H9 (cell line): ENCODE measurements at regions not wholly inside any gene's neighbourhood (a gene's known extent, or its start where the extent isn't known, plus 50 kb on each side); places are given as distances from the start of the nearest gene placed in this dataset.

Source experiments
- DNase-seq: peaks from one replicate; pipeline ENCODE4 v3.0.0-alpha.2; 2017
- H2AFZ ChIP-seq: one replicate; pipeline ENCODE4 v1.6.1; 2013; ENCODE audit warnings: mild to moderate bottlenecking, low read length, control low read depth, moderate library complexity
- H2AK5ac ChIP-seq: 2 replicates; pipeline ENCODE4 v1.6.1; 2013; ENCODE audit warnings: low read length, control low read depth, mixed read lengths; ENCODE audit not compliant: insufficient read length
- H2BK120ac ChIP-seq: one replicate; pipeline ENCODE4 v1.6.1; 2013; ENCODE audit warnings: low read depth, mild to moderate bottlenecking, low read length, control low read depth, inconsistent platforms; ENCODE audit not compliant: poor library complexity, severe bottlenecking
- H2BK12ac ChIP-seq: 2 replicates; pipeline ENCODE4 v1.6.1; 2013; ENCODE audit warnings: low read length, control low read depth, mixed read lengths, low read depth; ENCODE audit not compliant: insufficient read length
- H2BK15ac ChIP-seq: 2 replicates; pipeline ENCODE4 v1.6.1; 2013; ENCODE audit warnings: low read depth, low read length, control low read depth
- H2BK20ac ChIP-seq: one replicate; pipeline ENCODE4 v1.6.1; 2013; ENCODE audit warnings: low read depth, mild to moderate bottlenecking, low read length, control low read depth, inconsistent platforms; ENCODE audit not compliant: poor library complexity, severe bottlenecking
- H2BK5ac ChIP-seq: 2 replicates; pipeline ENCODE4 v1.6.1; 2013; ENCODE audit warnings: low read length, control low read depth, mixed read lengths; ENCODE audit not compliant: insufficient read length
- H3K14ac ChIP-seq: 2 replicates; pipeline ENCODE4 v1.6.1; 2013; ENCODE audit warnings: low read length, control low read depth; ENCODE audit not compliant: insufficient read depth
- H3K18ac ChIP-seq: 2 replicates; pipeline ENCODE4 v1.6.1; 2013; ENCODE audit warnings: low read depth, mild to moderate bottlenecking, mixed read lengths, low read length, control low read depth; ENCODE audit not compliant: insufficient read length
- H3K23ac ChIP-seq: 2 replicates; pipeline ENCODE4 v1.6.1; 2013; ENCODE audit warnings: low read length, control low read depth, mixed read lengths, low read depth; ENCODE audit not compliant: insufficient read length
- H3K23me2 ChIP-seq: 2 replicates; pipeline ENCODE4 v1.6.1; 2013; ENCODE audit warnings: low read depth, mild to moderate bottlenecking, mixed read lengths, low read length, control low read depth; ENCODE audit not compliant: insufficient read length, poor library complexity, severe bottlenecking
- H3K27ac ChIP-seq: 2 replicates; pipeline ENCODE4 v1.5.1; 2013; ENCODE audit warnings: low read length, control low read depth, mixed read lengths, low read depth; ENCODE audit not compliant: insufficient read length
- H3K27me3 ChIP-seq: 2 replicates; pipeline ENCODE4 v1.6.1; 2013; ENCODE audit warnings: low read length, control low read depth, inconsistent platforms; ENCODE audit not compliant: insufficient read depth
- H3K4ac ChIP-seq: 2 replicates; pipeline ENCODE4 v1.6.1; 2013; ENCODE audit warnings: low read depth, mild to moderate bottlenecking, control low read depth, inconsistent platforms, low read length, moderate library complexity
- H3K4me1 ChIP-seq: 2 replicates; pipeline ENCODE4 v1.6.1; 2013; ENCODE audit warnings: low read length, control low read depth, inconsistent platforms; ENCODE audit not compliant: insufficient read depth
- H3K4me2 ChIP-seq: 2 replicates; pipeline ENCODE4 v1.6.1; 2013; ENCODE audit warnings: low read length, control low read depth, mixed read lengths; ENCODE audit not compliant: insufficient read length, insufficient read depth
- H3K56ac ChIP-seq: 2 replicates; pipeline ENCODE4 v1.6.1; 2013; ENCODE audit warnings: low read depth, mild to moderate bottlenecking, mixed read lengths, low read length, control low read depth; ENCODE audit not compliant: insufficient read length
- H3K79me1 ChIP-seq: 2 replicates; pipeline ENCODE4 v1.6.1; 2013; ENCODE audit warnings: low read depth, mild to moderate bottlenecking, moderate library complexity, low read length, control low read depth, inconsistent platforms; ENCODE audit not compliant: insufficient read depth, poor library complexity, severe bottlenecking
- H3K79me2 ChIP-seq: 2 replicates; pipeline ENCODE4 v1.6.1; 2013; ENCODE audit warnings: low read length, control low read depth, inconsistent platforms; ENCODE audit not compliant: insufficient read depth
- H3K9ac ChIP-seq: 2 replicates; pipeline ENCODE4 v1.6.1; 2013; ENCODE audit warnings: low read length, control low read depth, mixed read lengths; ENCODE audit not compliant: insufficient read length; ENCODE audit errors: extremely low read depth
- H3K9me3 ChIP-seq: one replicate; pipeline ENCODE4 v1.6.1; 2013; ENCODE audit warnings: low read depth, low read length, inconsistent platforms; ENCODE audit not compliant: control insufficient read depth
- H3T11ph ChIP-seq: one replicate; pipeline ENCODE4 v1.6.1; 2013; ENCODE audit warnings: mild to moderate bottlenecking, low read length, control low read depth, inconsistent platforms
- H4K20me1 ChIP-seq: one replicate; pipeline ENCODE4 v1.6.1; 2013; ENCODE audit not compliant: control insufficient read depth, insufficient read length, insufficient read depth
- H4K5ac ChIP-seq: 2 replicates; pipeline ENCODE4 v1.6.1; 2013; ENCODE audit warnings: low read depth, mild to moderate bottlenecking, mixed read lengths, low read length, control low read depth; ENCODE audit not compliant: insufficient read length
- H4K8ac ChIP-seq: replicated peaks from 2 replicates; pipeline ENCODE4 v1.6.1; 2013; ENCODE audit warnings: low read length, control low read depth, mixed read lengths, low read depth; ENCODE audit not compliant: insufficient read length
- H4K91ac ChIP-seq: 2 replicates; pipeline ENCODE4 v1.6.1; 2013; ENCODE audit warnings: low read depth, mild to moderate bottlenecking, moderate library complexity, mixed read lengths, low read length, control low read depth; ENCODE audit not compliant: insufficient read length
- H3K27ac Mint-ChIP-seq, 3 experiments: 2 replicates in 2 of 3; 3 replicates in 1 of 3; pipeline ENCODE4 v1.8.0; 2020 to 2021; ENCODE audit warnings: mixed read lengths in 3 of 3, mild to moderate bottlenecking in 1 of 3, moderate library complexity in 1 of 3
- H3K27me3 Mint-ChIP-seq: 2 replicates; pipeline ENCODE4 v1.8.0; 2021; ENCODE audit warnings: low read depth, mild to moderate bottlenecking, moderate library complexity, mixed read lengths
- H3K36me3 Mint-ChIP-seq, 3 experiments: 2 replicates in 2 of 3; 3 replicates in 1 of 3; pipeline ENCODE4 v1.8.0; 2020 to 2021; ENCODE audit warnings: low read depth in 3 of 3, mixed read lengths in 3 of 3; ENCODE audit not compliant: insufficient read depth in 1 of 3
- H3K4me1 Mint-ChIP-seq, 2 experiments: 2 replicates each; pipeline ENCODE4 v1.8.0; 2020; ENCODE audit warnings: mixed read lengths in 2 of 2
- H3K4me3 Mint-ChIP-seq, 2 experiments: 2 replicates in 1 of 2; 3 replicates in 1 of 2; pipeline ENCODE4 v1.8.0; 2020 to 2021; ENCODE audit warnings: mild to moderate bottlenecking in 2 of 2, mixed read lengths in 2 of 2, moderate library complexity in 1 of 2
- H3K9me3 Mint-ChIP-seq, 2 experiments: 2 replicates in 1 of 2; 3 replicates in 1 of 2; pipeline ENCODE4 v1.8.0; 2020; ENCODE audit warnings: mild to moderate bottlenecking in 2 of 2, mixed read lengths in 2 of 2, moderate library complexity in 1 of 2
- CTCF ChIP-seq: fragments of 200-600 bp; sonication (generic); conservative IDR thresholded peaks from 3 replicates; pipeline ENCODE4 v1.8.0; 2021; ENCODE audit warnings: antibody characterized with exemption, mild to moderate bottlenecking
- WGBS: extraction: QIAGEN DNeasy Blood & Tissue Kit; methylation state at CpG from one replicate; pipeline ENCODE4 v1.1.7; 2013; ENCODE audit warnings: missing lambda C conversion rate, low lambda C conversion rate, mixed read lengths; ENCODE audit not compliant: insufficient read length; ENCODE audit errors: extremely low coverage; 5-methylcytosine and 5-hydroxymethylcytosine counted together

DNA sequence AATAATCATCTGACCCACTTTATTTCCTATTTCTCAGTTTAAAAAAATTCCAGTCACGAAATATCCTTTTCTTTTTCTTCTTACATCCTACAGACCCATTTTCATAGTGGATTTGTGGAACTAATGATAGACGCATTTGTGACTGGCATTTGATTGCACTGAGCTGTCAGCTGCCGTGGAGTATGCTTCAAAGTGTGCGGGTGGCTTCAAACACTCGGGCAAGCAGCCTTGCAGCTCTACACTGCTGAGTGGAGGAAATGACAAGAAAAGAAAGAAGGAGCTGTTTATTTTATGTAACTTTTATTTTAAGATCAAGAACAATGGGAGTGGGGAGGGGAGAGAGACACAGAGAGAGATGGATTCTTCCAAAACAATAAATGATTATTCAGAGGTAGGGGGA lies 112.8 kb upstream of the NAP1L1 start:
- no CpG with 5 or more reads among the region's 5 CpGs for WGBS
- H3K9ac ChIP-seq, result no peak overlapping the region
- H3K56ac ChIP-seq, result no peak overlapping the region
- no peak overlapping the region for H2BK5ac ChIP-seq
- H3K23me2 ChIP-seq, result no peaks in the 10 kb centered on the region
- H3K23ac ChIP-seq, result no peak overlapping the region
- H3K79me2 ChIP-seq, result no peaks in the 10 kb centered on the region
- H3K4me2 ChIP-seq, result no peak overlapping the region
- H3K4me3 Mint-ChIP-seq, result no peak overlapping the region
- H4K91ac ChIP-seq, result no peak overlapping the region
- no peak overlapping the region for H2BK120ac ChIP-seq
- H3T11ph ChIP-seq, result no peak overlapping the region
- H2BK15ac ChIP-seq, result no peak overlapping the region
- H3K4me1 ChIP-seq, result no peaks in the 10 kb centered on the region
- H3K9me3 Mint-ChIP-seq, result peaks cover 16% of the 10 kb centered on the region in 2 experiments
- no peak overlapping the region for H3K27ac Mint-ChIP-seq
- no peak for DNase-seq
- H2BK12ac ChIP-seq, result no peak overlapping the region
- no peak overlapping the region for H2AFZ ChIP-seq
- H3K14ac ChIP-seq, result no peak overlapping the region
- H3K4ac ChIP-seq, result no peak overlapping the region
- H3K4me1 Mint-ChIP-seq, result no peaks in the 10 kb centered on the region
- H4K8ac ChIP-seq, result no peak overlapping the region
- no peak overlapping the region for H2BK20ac ChIP-seq
- TF ChIP-seq CTCF, result no peak
- no peaks in the 10 kb centered on the region for H3K27me3 ChIP-seq
- H3K9me3 ChIP-seq, result peaks cover 10% of the 10 kb centered on the region
- no peaks in the 10 kb centered on the region for H4K20me1 ChIP-seq
- H2AK5ac ChIP-seq, result no peak overlapping the region
- no peak overlapping the region for H3K27ac ChIP-seq
- no peak overlapping the region for H3K18ac ChIP-seq
- H3K36me3 Mint-ChIP-seq, result peaks cover 7 to 9% (median 7%) of the 10 kb centered on the region in 3 experiments
- H4K5ac ChIP-seq, result no peak overlapping the region
- H3K27me3 Mint-ChIP-seq, result peaks cover 3% of the 10 kb centered on the region; the same call in 1 of the 2 replicates
- no peaks in the 10 kb centered on the region for H3K79me1 ChIP-seq
